ENCODE measurements at regions not wholly inside any gene's neighbourhood (a gene's known extent, or its start where the extent isn't known, plus 50 kb on each side); places are given as distances from the start of the nearest gene placed in this dataset.

DNA sequence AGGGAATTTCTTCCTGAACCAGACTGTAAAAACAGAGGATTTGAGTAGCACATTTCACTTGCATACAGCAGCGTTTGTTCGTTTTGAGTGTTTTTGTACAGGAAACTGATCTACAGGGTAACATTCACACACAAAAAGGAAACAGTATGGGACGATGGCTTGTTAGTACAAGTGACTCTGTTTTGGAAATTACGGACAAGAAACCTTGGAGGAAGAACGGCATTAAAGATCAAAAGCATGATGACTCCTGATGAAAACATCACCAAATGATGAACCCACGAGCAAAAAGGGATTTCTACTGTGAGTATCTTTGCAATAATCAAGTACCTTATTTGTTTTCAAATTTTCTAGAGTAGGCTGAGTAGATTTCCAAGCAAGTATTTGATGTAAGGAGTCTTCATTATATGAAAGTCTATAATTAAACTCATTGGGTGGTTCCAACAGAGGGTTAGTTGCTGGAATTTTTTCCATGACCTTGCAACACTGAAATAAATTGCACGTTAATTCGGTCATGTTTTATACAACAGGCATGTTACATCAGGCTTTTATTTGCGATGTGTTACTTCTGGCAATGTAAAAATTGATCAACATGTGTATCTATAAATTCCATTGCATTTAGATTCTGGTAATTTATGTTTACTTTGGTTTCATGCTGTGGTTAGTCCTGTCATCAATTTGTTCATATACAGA lies 76.7 kb upstream of the KCNK2 start:
- TF ChIP-seq EP300 (IDR thresholded peaks at IDR 0.05) = no peak
- TF ChIP-seq, protein P1, sequence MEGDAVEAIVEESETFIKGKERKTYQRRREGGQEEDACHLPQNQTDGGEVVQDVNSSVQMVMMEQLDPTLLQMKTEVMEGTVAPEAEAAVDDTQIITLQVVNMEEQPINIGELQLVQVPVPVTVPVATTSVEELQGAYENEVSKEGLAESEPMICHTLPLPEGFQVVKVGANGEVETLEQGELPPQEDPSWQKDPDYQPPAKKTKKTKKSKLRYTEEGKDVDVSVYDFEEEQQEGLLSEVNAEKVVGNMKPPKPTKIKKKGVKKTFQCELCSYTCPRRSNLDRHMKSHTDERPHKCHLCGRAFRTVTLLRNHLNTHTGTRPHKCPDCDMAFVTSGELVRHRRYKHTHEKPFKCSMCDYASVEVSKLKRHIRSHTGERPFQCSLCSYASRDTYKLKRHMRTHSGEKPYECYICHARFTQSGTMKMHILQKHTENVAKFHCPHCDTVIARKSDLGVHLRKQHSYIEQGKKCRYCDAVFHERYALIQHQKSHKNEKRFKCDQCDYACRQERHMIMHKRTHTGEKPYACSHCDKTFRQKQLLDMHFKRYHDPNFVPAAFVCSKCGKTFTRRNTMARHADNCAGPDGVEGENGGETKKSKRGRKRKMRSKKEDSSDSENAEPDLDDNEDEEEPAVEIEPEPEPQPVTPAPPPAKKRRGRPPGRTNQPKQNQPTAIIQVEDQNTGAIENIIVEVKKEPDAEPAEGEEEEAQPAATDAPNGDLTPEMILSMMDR (IDR thresholded peaks at IDR 0.05) = no peak
